GM12872 (cell line): ENCODE measurements at regions not wholly inside any gene's neighbourhood (a gene's known extent, or its start where the extent isn't known, plus 50 kb on each side); places are given as distances from the start of the nearest gene placed in this dataset.

Experiments used
- TF ChIP-seq, protein P1 (sequence below): IDR thresholded peaks from 3 replicates; pipeline ENCODE4 v1.5.1; 2011; ENCODE audit warnings: low read depth, mild to moderate bottlenecking, low read length, moderate library complexity; ENCODE audit not compliant: insufficient read depth

DNA sequence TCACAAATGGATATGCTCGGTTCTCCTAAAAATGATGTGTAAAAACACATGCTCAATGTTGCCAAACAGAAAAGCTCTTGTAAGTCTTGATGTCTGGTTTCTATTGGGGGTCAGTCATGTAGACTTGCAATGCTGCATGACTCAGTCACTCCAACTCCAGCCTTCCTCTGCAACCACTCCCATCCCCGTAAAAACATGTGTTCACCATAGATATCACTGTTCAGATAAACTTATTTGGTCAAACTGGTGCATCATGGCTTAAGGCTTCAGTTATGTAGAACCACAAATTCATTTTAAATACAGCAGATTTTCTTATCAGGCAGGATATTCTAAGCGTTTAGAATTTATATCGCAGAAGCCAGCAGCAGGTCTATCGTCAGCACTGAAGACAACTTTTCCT is 298.4 kb upstream of the LUZP2 start:
- TF ChIP-seq, protein P1, sequence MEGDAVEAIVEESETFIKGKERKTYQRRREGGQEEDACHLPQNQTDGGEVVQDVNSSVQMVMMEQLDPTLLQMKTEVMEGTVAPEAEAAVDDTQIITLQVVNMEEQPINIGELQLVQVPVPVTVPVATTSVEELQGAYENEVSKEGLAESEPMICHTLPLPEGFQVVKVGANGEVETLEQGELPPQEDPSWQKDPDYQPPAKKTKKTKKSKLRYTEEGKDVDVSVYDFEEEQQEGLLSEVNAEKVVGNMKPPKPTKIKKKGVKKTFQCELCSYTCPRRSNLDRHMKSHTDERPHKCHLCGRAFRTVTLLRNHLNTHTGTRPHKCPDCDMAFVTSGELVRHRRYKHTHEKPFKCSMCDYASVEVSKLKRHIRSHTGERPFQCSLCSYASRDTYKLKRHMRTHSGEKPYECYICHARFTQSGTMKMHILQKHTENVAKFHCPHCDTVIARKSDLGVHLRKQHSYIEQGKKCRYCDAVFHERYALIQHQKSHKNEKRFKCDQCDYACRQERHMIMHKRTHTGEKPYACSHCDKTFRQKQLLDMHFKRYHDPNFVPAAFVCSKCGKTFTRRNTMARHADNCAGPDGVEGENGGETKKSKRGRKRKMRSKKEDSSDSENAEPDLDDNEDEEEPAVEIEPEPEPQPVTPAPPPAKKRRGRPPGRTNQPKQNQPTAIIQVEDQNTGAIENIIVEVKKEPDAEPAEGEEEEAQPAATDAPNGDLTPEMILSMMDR: no peak

DNA sequence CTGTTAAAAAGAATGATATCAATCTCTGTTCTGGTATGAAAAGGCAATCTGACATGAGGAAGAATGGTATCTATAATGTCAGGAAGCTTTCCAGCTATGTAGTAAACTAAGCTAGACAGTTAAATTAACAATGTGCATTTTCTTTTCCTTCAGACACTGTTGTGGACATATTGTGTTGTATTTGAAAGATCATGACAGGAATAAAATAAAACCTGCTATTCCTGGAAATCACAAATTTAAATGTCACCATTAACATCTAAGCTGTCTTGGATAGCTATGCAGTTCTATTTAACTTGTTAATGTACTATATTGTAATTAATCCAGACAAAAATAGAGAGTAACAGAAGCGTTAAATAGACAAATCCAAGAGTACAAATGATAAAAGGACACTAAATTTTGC is 297.4 kb upstream of the LUZP2 start:
- TF ChIP-seq, protein P1: no peak

DNA sequence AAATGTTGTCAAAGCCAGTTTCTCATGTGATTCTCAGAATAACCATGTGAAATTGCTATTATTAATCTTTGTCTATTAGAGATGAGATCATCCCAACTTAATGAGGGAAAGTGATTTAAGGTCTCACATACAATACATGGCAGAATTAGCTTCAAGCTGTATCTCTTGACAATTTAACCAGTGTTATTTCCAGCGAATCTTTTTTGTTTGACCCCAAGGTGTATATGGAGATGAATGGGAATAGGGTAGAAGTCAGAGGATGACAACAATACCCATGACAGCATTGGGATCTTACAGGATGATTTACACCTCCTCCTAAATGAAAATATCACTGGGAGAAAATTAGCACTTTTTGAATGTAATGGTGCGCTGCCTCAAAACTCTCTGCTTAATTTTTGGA is 290.8 kb upstream of the LUZP2 start:
- TF ChIP-seq, protein P1: no peak

DNA sequence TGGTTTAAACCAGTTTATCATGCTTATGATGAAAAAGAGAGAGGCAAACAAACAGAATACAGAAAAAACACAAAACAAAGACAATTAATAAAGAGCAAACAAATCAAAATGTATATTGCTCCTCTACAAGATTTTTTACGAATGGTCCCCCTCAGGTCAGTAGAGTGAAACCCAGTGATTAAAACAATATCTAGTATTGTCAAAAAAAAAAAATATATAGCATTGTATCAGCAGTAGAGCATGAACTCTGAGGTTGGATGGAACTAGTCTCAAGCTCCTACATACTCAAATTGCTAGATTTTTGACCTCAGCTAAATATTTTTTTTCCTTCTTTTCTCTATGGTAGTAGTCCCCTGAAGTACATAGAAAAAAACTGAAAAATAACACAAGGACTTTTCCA is 290.3 kb upstream of the LUZP2 start:
- TF ChIP-seq, protein P1: no peak

DNA sequence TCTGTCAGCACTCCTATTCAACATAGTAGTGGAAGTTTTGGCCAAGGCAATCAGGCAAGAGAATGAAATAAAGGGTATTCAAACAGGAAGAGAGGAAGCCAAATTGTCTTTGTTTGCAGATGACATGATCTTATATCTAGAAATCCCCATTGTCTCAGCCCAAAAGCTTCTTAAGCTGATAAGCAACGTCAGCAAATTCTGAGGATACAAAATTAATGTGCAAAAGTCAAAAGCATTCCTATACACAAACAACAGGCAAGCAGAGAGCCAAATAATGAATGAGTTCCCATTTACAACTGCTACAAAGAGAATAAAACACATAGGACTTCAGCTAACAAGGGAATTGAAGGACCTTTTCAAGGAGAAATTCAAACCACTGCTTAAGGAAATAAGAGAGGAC is 280.4 kb upstream of the LUZP2 start:
- TF ChIP-seq, protein P1: no peak

DNA sequence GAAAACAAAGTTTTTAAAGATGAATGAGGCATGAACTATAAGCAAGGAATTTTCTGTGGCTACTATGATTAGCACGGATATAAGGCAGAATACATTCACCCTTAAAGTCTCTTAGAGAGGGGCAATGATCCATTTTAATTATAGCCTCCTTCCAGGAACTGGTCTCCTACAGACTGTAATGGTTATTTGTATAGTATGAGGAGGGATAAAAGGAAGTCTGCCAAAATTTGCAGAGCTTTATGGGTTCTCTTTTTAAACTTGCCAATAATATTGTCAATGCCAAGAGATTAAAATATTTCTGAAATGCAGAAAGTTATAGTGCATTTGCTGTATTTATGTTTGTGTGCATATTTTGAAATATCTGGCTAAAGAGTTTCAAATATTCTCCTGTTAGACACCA is 271.4 kb upstream of the LUZP2 start:
- TF ChIP-seq, protein P1: no peak

DNA sequence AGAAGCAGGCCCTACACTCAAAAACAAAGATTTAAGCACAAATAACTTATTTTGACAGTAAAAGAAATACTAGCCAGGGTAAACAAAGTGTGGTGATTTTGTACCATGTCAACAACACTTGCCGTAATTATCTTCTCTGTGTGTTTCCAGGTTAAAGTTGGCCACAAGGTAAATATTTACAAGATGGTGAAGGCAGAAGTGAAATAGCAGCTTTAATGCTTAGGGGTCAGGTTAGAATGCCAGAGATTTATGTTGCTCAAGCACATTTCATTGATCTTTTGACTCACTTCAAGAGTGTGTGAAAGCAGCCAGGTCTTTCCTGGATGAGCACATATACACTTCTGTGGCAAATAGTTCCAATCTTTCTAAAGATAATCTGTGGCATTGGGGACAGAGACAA is 270.2 kb upstream of the LUZP2 start:
- TF ChIP-seq, protein P1: no peak

DNA sequence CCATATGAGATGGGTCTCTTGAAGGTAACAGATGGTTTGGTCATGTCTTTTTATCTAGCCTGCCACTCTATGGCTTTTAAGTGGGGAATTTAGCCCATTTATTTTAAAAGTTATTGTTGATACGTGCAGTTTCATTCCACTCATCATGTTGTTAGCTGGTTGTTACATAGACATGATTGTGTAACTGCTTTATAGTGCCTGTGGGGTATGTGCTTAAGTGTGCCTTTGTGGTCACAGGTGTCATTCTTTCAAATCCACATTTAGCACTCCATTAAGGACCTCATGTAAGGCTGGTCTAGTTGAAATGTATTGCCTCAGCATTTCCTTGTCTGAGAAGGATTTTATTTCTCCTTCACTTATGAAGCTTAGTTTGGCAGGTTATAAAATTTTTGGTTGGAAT is 263.8 kb upstream of the LUZP2 start:
- TF ChIP-seq, protein P1: no peak
